SK-N-SH (cell line): ENCODE measurements at regions not wholly inside any gene's neighbourhood (a gene's known extent, or its start where the extent isn't known, plus 50 kb on each side); places are given as distances from the start of the nearest gene placed in this dataset.

Source experiments
- EP300 ChIP-seq, 2 experiments: IDR thresholded peaks; 2 replicates each; pipeline versions ENCODE4 v1.4.0 to v1.6.1; 2012; ENCODE audit warnings: borderline replicate concordance in 1 of 2, low read depth in 1 of 2, low read length in 1 of 2
- MXI1 ChIP-seq: IDR thresholded peaks from 2 replicates; pipeline ENCODE4 v1.6.1; 2012; ENCODE audit warnings: mild to moderate bottlenecking, low read depth, low read length, improper control_type of control experiment
- RCOR1 ChIP-seq: fragments of 150-350 bp; IDR thresholded peaks from 2 replicates; pipeline ENCODE4 v1.6.1; 2017; ENCODE audit warnings: antibody characterized with exemption, low read length
- TAF1 ChIP-seq: IDR thresholded peaks from 2 replicates; pipeline ENCODE4 v1.6.1; 2012; ENCODE audit warnings: low read depth, mild to moderate bottlenecking, low read length, moderate library complexity, borderline replicate concordance
- TCF12 ChIP-seq: IDR thresholded peaks from 2 replicates; pipeline ENCODE4 v1.4.0; 2012
- TEAD4 ChIP-seq: IDR thresholded peaks from 2 replicates; pipeline ENCODE4 v1.4.0; 2012; ENCODE audit warnings: mild to moderate bottlenecking, borderline replicate concordance; ENCODE audit not compliant: insufficient read depth
- TF ChIP-seq, protein P1 (sequence below): fragments of 200-600 bp; sonication (generic); IDR thresholded peaks from 2 replicates; pipeline ENCODE4 v1.6.1; 2017; ENCODE audit warnings: antibody characterized with exemption, mild to moderate bottlenecking, moderate library complexity
- TF ChIP-seq, protein P2 (sequence below): IDR thresholded peaks from 2 replicates; pipeline ENCODE4; 2012
- TF ChIP-seq, protein P3 (sequence below): IDR thresholded peaks from 2 replicates; pipeline ENCODE4 v1.4.0; 2012; ENCODE audit warnings: low read depth, borderline replicate concordance
- TF ChIP-seq, protein P4 (sequence below): IDR thresholded peaks from 2 replicates; pipeline ENCODE4 v1.6.1; 2012; ENCODE audit warnings: mild to moderate bottlenecking, low read depth, low read length, moderate library complexity
- TF ChIP-seq, protein P5 (sequence below): IDR thresholded peaks from 2 replicates; pipeline ENCODE4 v1.4.0; 2012; ENCODE audit warnings: low read depth

DNA sequence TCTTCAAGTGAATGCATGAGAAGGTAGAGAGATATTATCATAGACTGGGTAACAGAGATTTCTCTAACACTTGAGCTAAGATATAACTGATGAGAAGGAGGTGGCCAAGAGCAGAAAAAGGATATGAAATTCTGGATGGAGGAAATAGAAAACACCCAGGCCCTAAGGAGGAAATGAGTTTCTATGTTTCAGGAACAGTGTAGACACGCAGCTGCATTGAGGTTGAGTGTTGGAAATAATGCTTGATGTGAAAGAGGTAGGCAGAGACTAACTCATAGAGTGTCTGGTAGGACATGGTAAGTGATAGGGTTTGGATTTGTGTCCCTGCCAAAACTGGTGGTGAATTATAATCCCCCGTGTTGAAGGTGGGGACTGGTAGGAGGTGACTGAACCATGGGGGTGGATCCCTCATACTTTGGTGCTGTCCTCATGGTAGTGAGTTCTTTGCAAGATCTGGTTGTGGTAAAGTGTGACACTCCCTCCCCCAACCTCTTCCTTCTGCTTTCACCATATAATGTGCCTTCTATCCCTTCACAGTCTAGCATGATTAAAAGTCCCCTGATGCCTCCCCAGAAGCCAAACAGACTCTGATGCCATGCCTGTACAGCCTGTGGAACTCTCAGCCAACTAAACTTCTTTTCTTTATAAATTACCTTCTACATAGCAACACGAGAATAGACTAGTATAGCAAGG, 787.3 kb downstream of the EDEM1 start:
- TF ChIP-seq TEAD4 (no peak), TAF1 (no peak), TCF12 (no peak), MXI1 (no peak), EP300 (IDR thresholded peaks at IDR 0.05; ENCODE audit: borderline replicate concordance in 1 of 2, low read depth in 1 of 2, low read length in 1 of 2) (no peak), RCOR1 (no peak)
- TF ChIP-seq, protein P1, sequence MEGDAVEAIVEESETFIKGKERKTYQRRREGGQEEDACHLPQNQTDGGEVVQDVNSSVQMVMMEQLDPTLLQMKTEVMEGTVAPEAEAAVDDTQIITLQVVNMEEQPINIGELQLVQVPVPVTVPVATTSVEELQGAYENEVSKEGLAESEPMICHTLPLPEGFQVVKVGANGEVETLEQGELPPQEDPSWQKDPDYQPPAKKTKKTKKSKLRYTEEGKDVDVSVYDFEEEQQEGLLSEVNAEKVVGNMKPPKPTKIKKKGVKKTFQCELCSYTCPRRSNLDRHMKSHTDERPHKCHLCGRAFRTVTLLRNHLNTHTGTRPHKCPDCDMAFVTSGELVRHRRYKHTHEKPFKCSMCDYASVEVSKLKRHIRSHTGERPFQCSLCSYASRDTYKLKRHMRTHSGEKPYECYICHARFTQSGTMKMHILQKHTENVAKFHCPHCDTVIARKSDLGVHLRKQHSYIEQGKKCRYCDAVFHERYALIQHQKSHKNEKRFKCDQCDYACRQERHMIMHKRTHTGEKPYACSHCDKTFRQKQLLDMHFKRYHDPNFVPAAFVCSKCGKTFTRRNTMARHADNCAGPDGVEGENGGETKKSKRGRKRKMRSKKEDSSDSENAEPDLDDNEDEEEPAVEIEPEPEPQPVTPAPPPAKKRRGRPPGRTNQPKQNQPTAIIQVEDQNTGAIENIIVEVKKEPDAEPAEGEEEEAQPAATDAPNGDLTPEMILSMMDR = no peak
- TF ChIP-seq, protein P2, sequence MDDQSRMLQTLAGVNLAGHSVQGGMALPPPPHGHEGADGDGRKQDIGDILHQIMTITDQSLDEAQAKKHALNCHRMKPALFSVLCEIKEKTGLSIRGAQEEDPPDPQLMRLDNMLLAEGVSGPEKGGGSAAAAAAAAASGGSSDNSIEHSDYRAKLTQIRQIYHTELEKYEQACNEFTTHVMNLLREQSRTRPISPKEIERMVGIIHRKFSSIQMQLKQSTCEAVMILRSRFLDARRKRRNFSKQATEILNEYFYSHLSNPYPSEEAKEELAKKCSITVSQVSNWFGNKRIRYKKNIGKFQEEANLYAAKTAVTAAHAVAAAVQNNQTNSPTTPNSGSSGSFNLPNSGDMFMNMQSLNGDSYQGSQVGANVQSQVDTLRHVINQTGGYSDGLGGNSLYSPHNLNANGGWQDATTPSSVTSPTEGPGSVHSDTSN = no peak
- TF ChIP-seq, protein P3, sequence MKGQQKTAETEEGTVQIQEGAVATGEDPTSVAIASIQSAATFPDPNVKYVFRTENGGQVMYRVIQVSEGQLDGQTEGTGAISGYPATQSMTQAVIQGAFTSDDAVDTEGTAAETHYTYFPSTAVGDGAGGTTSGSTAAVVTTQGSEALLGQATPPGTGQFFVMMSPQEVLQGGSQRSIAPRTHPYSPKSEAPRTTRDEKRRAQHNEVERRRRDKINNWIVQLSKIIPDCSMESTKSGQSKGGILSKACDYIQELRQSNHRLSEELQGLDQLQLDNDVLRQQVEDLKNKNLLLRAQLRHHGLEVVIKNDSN = no peak
- TF ChIP-seq, protein P4, sequence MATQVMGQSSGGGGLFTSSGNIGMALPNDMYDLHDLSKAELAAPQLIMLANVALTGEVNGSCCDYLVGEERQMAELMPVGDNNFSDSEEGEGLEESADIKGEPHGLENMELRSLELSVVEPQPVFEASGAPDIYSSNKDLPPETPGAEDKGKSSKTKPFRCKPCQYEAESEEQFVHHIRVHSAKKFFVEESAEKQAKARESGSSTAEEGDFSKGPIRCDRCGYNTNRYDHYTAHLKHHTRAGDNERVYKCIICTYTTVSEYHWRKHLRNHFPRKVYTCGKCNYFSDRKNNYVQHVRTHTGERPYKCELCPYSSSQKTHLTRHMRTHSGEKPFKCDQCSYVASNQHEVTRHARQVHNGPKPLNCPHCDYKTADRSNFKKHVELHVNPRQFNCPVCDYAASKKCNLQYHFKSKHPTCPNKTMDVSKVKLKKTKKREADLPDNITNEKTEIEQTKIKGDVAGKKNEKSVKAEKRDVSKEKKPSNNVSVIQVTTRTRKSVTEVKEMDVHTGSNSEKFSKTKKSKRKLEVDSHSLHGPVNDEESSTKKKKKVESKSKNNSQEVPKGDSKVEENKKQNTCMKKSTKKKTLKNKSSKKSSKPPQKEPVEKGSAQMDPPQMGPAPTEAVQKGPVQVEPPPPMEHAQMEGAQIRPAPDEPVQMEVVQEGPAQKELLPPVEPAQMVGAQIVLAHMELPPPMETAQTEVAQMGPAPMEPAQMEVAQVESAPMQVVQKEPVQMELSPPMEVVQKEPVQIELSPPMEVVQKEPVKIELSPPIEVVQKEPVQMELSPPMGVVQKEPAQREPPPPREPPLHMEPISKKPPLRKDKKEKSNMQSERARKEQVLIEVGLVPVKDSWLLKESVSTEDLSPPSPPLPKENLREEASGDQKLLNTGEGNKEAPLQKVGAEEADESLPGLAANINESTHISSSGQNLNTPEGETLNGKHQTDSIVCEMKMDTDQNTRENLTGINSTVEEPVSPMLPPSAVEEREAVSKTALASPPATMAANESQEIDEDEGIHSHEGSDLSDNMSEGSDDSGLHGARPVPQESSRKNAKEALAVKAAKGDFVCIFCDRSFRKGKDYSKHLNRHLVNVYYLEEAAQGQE = no peak
- TF ChIP-seq, protein P5, sequence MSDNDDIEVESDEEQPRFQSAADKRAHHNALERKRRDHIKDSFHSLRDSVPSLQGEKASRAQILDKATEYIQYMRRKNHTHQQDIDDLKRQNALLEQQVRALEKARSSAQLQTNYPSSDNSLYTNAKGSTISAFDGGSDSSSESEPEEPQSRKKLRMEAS = no peak
